NCI-H2227 (cell line): ENCODE measurements at regions not wholly inside any gene's neighbourhood (a gene's known extent, or its start where the extent isn't known, plus 50 kb on each side); places are given as distances from the start of the nearest gene placed in this dataset.

Experiments
- DNase-seq: peaks from one replicate; lab custom pipeline; 2025; ENCODE audit not compliant: unreplicated experiment; lab: John Stamatoyannopoulos, UW

DNA sequence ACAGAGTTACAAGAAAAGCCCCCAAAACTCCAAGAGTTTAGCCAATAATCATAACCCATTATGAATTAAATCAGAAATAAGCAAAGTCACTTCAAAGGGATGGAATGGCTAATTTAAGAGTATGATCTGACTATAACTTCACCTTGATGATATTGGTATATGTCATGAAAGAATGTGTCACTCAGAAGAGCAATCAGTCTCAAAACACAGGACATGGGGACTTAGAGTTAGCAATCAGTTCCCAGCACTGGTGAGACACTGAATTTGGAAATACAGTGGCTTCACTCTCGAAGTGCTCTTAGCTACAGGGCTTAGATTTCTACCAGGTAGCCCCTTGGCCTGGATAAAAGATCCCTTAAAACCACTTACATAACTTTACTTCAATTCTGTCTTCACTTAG lies 65.7 kb upstream of the EXOC1L start:
- no peak for DNase-seq

DNA sequence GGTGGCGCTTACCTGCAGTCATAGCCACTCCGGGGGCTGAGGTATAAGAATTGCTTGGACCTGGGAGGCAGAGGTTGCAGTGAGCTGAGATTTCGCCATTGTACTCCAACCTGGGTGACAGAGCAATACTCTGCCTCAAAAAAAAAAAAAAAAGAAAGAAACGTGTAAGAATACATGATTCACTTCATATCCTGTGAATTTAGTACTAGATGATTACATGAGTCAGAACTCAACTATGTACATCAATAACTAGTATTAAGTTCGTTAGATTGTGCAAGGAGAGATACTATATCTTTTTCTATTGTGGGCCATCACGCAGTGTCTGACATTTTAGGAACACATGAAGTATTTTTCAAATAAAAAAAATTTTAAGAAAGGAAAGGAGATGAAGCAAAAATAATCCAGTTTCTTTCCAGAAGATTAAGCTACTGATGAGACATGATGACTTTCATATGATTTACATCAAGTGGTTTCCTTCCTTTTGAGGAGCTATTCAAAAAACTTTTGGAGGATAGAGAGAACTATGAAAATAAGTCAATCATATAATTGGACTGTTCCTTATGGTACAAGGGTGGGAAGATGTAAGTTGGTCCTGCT lies 64.7 kb upstream of the EXOC1L start:
- DNase-seq: no peak

DNA sequence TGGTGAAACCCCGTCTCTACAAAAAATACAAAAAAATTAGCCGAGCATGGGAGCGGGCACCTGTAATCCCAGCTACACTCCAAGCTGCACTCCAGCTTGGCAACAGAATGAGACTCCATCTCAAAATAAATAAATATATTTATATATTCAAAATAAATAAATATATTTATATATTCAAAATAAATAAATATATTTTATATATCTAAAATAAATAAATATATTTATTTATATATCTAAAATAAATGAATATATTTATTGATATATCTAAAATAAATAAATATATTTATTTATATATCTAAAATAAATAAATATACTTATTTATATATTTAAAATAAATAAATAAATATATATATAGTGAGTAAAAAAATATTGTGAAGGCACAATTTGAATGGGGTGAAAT lies 63.4 kb upstream of the EXOC1L start:
- DNase-seq: no peak

DNA sequence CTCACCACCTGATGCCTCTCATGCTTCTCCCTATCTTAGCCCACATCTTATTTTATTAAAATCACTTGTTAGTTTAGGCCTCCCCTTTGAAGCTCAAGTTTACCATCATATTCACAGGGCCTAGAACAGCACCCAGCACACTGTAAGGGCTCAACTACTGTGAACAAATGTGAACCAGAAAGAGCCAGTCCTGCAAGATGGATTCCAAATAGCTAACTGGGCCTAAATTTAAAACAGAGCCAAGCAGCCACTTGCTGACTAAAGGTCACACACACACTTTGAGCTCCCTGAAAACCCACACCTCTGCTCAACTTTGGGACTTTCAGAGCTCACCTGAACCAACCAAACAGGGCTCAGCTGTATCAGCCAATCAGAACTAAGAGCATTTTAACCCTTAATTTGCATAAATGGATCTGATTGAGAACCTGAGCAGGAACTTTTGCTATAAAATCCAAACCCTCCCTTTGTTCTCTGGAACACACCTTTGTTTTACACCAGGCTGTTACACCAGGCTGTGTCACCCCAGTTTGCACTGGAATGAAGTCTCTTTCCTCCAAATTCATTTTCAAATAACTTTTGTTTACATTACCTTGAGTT lies 62.1 kb upstream of the EXOC1L start:
- no peak for DNase-seq

DNA sequence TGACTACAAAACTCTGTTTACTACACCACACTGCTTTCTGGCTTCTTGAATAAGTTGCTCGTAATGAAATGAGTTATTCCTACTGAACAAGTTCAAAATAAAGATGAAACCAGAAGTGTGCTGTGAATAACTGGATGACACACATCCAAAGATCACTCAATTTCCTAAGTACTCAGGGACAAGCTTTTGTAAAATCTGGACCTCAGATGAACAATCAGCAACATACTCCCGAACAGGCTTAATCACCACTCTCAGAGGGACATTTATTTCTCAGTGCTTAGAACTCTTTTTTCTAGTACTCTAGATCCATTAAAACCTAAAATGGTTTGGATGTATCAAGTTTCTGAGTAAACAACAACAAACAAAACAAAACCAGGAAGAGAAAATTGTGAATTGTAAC lies 61.5 kb upstream of the EXOC1L start:
- no peak for DNase-seq

DNA sequence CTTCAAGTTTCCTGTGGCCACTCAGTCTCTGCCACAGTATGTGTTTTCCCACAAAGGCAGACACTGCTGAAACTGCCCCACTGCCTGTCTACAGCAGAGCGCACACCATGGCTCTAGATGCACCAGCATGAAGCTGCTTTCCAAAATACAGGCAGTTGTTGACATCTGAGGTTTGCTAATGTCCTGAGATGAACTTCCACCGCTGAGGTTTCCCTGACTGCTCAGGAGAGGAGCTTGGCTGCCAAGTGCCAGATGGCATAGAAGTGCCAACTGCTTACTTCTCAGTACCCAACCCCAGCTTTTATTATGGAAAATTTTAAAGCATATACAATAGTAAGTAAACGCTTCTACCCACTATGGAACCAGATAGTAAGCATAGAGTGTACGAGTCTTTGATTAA lies 61.0 kb upstream of the EXOC1L start:
- DNase-seq: no peak

DNA sequence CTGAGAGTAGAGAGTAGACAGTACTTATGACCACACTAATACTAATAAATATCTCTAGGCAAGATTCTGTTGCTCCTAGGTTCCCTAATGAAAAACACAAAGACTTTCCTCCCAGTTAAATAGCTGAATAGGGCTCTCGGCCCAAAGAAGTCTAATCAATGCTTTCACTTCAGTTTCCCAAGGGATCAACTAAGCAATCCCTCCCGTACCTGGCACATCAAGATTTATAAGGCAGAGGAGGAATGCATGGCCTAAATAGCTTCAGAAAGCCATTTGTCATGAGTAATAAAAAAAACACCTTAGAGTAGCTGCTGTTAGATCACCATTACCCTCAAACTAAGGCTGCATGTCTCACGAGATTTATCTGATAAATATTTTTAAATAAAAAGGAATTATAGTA lies 56.8 kb upstream of the EXOC1L start:
- no peak for DNase-seq

DNA sequence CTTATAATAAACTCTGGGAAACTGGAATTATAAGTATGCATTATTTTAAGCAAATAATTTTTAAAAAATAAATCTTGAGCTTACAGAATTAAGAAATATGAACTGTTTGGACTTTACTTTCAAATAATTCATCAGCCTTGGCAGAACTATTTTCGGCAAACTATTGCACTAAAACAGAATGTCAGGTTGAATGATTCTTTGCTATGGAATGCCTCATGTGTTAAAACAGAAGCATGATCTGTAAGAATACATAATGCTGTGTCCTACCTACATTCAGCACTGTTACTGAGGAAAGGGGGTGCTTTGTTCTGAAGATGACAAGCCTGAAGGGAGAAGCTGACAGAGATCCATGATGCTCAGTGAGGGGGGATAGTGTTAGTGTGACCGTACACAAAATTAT lies 55.6 kb upstream of the EXOC1L start:
- DNase-seq: no peak

DNA sequence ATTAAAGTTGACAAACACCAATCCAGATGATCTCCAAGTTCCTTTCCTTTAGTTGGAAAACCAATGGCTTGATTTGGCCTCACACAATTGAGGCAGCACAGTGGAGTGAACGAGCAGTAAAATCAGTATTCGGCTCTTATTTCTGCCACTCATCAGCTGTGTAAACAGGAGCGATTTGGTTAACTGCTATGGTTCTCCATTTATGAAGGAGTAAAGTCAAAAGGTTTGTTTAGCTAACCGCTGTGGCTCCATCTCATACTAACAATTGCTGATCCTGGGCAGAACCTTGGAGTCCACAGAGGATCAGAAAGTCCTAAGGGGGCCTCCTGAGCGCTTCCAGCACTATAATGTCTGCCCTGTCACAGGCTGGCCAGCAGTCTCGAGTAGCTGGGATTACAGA lies 54.5 kb upstream of the EXOC1L start:
- no peak for DNase-seq

DNA sequence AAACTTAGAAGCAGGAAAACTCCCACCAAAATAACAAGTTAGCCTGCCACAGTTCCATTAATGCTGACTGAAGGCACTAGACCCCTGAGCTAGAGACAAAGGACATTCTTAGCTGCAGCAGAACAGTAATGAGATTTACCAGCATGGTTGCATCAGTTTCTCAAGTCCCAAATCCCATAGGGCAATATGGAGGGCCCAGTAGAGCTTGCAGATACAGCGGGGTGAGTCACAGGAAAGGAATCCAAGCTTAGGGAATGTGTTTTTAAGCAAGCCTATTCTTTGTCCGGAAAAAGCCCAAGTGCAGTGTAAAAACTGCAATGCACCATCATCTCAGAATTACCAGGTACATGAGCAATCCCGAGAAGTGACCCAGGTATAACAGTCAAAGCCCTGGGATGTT lies 51.3 kb upstream of the EXOC1L start:
- DNase-seq: no peak
